ENCODE measurements at regions not wholly inside any gene's neighbourhood (a gene's known extent, or its start where the extent isn't known, plus 50 kb on each side); places are given as distances from the start of the nearest gene placed in this dataset.

DNA sequence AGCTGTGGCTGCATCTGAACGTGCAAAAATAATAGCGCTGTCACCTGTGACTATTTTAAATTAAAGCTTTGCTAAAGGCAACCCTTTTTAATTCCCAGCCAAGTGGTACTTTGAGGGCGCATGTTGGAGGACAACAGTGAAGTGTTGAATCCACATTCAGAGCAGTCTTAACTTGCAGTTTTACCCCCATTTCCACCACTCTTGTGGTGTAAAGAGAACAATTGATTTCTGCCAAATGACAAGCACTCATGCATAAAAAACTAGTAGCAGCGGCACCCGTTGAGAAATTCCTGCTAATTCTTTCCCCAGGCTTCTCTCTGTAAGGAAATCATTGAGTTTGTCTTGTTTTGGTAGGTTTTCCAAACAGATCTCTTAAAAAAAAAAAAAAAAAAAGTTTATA is 1033.3 kb downstream of the EFNB2 start:
- no peak for DNase-seq (ENCODE audit: extremely low read depth in 1 of 2, low read depth in 1 of 2)

DNA sequence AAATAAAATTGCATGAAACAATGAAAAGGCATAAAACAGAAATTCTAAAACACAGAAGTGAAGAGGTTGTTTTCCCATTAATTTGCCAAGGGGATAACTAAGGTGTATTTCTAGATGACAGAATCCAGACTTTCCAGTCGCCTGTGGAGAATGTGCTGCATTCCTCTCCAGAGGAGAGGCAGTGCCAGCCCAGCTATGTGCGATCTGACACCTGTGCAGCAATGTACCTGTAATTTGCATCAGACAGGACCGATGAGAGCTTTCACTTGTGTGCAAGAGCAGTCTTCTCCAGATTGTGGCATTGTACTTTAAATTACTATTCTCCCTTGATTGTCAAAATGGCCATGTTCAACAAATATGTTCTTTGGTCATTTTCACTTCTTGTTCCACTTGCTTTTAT is 1037.9 kb downstream of the EFNB2 start:
- no peak for DNase-seq (ENCODE audit: extremely low read depth in 1 of 2, low read depth in 1 of 2)

DNA sequence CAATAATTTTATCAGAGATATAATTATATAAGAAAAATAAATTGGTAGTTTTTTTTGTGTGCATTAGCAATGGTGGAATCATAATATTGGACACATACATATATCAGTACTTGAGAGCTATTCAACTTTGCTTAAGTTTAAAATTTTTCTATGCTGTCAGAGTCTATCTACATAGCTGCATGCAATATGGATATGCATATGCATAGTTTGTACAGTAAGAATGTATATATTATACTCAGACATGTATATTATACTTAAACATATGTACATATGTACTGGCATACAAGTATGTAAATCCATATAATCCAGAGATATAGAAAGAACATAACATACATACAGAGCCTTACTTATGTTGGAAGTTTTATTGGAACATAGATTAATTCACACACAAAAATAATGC is 1043.2 kb downstream of the EFNB2 start:
- DNase-seq (ENCODE audit: extremely low read depth in 1 of 2, low read depth in 1 of 2) = no peak

DNA sequence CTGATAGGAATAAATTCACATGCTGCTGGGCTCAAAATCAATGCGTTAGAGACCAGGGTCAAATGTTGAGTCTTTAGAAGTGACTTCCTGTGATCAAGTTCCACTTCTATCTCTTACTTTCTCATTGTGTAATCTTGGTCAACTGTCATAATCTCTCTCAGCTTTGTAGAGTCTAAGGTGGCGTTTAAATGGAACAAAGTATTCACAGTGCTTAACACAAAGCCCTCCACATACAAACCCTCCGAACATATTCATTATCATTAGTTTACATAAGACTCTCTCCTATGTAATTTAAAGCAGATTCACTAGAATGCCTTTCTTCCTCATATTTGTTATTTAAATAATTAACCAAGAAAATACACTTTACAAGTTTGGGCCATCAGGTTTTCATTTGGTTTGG is 1044.1 kb downstream of the EFNB2 start:
- DNase-seq (ENCODE audit: extremely low read depth in 1 of 2, low read depth in 1 of 2) = no peak

DNA sequence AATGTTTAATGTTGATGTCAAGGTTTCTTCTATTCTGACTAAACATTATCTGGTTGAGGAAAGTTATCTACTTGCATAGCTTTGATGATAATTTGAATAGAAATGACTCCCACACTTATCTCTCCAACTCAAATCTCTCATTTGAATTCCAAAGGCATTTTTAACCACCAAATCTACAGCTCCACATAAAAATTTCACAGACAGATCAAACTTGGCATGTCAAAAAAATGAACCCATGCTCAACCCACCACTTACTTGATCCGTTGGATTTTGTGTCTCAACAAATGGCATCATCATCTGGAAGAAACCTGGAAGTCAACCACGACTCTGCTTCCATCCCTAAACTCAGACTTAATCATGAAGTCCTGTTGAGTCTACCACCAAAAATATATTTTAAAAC is 1050.4 kb downstream of the EFNB2 start:
- no peak for DNase-seq (ENCODE audit: extremely low read depth in 1 of 2, low read depth in 1 of 2)

DNA sequence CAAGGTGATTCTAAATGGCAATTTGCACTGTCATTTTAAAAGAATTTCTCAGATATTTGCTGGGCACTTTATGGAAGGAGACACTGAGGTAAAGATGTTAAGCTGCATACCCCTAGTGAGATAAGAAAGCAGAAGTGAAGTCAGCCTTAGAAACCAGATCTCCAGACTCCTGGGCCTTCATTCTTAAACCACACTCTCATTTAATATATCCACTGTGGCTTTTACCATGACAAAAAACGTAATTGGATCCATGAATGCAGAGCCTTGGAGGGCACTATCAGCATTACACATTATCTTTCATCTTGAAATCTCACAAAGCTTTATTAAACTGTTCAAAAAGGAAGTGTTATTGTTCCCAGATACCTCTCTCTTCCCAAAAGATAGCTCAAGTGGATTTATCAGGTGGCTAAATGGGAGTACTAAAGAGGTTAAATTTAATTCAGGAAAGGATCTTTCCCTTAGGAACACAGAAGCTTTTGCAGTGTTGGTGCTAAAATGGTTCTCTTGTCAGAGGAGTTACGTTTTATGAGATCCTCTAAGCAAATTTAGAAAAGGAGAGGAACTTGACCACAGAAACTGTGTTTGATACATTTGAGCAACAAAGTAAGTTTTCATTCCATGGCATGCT is 1060.4 kb downstream of the EFNB2 start:
- DNase-seq (ENCODE audit: extremely low read depth in 1 of 2, low read depth in 1 of 2) = no peak

DNA sequence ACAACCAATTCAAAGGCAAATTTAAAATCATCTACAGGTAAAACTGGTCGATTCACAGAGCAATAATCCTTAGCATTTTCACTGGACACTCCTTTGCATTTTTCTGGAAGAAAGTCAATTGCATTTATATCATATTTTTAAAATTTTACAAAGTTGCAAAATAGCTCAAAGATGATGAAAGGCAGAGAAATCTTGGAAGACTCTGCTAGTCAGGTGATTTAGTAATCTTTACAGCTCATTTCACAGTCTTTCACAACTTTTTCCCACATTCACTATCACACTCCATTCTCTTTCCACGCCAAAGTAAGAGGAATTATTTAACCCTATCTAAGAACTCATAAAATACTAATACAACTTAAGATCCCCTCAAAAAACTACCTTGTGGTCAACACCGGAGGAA is 1063.8 kb downstream of the EFNB2 start:
- no peak for DNase-seq (ENCODE audit: extremely low read depth in 1 of 2, low read depth in 1 of 2)

DNA sequence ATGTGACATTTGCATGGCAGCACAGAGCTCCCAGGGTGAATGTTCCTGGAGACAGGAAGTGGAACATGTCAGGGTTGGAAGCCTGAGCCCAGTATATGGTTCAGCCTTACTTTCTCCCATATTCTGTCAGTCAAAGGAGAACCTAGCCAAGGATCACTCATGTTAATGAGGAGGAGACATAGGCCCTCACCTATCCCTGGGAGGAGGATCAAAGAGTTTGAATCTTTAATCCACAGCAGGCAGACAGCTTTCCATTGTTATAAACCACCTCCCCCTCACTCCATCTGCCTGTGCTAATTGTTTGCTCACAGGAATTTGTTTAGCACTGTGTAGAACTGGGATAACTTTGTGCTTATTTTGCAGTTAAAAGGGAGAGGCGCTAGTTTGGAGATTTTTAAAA is 1069.1 kb downstream of the EFNB2 start:
- DNase-seq (ENCODE audit: extremely low read depth in 1 of 2, low read depth in 1 of 2) = no peak

DNA sequence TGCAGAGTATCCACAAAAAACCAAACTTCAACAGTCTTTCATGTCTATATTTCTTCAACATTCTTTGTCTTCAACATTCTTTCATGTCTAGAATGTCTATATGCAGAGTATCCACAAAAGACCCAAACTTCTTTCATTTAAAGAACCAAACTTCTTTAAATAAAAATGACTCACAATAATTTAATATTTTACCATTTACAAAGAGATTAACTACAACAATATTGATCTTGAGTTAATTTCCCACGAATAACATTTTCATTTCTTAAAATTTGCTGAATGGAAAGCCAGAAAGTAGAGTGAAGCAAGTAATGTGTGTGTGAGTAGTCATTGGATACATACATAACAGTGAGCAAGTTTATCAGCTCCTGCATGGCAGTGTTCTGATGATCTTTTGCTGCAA is 1069.7 kb downstream of the EFNB2 start, which contains the start of gene DAOA:
TSS of gene DAOA (plus strand) at position 301 of the 400 bp plus-strand sequence.
- no peak for DNase-seq (ENCODE audit: extremely low read depth in 1 of 2, low read depth in 1 of 2)

DNA sequence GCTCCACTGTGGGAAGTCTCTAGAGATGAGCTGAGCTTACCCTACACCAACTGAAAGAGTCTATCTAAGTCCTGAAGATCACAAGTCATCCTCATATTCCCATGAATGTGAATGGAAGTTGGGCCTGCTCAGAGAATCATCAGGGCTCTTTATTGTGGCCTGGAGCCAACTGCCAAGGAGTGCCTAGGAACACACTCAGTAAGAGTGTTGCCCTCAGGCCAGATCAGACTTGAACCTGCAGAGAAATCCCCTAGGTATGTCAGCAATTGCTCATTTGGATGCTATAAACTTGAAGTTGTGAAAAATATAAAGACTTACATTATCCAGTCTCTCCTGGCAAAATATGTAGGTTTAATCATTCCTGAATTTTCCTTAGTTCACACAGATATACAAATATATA is 1070.2 kb downstream of the EFNB2 start:
- DNase-seq (ENCODE audit: extremely low read depth in 1 of 2, low read depth in 1 of 2) = no peak

DNA sequence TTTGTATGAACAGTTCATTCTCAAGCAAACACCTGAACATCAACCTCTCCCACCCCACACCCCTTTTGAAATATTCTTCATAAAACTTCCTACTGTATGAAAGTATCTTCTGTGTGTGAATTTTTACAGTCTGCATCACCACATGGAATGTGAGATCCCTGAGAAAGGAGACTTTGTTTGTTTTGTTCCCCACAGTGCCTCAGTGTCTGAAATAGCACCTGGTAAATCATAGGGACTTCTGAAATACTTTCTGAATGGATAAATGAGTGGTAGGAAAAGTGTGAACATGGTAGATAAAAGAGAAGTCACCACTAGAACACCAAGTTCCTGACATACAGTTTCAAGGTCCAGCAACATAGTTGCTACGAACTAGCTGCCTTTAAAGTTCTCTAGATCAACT is 1071.2 kb downstream of the EFNB2 start:
- DNase-seq (ENCODE audit: extremely low read depth in 1 of 2, low read depth in 1 of 2) = no peak

DNA sequence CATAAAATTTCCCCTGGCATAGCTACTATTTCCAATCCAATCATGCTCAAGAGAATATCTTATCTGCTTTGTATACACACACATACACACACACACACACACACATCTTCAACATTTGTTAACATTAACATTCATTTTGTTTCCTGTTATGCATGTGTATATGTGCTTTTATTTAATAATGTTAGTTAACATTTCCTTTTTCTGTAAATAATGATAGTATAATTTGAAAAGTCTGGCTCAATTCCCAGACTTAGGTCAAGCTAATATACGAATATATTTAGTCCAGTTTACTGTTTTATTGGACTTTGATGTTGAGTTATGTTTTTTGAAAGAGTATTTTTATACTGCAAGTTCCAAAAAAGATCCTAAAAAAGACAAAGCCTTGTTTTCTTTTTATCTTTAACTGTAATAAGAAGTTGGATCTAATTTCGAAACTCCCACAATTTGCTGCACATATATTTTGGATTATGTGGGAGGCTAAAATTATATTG is 1072.4 kb downstream of the EFNB2 start:
- DNase-seq (ENCODE audit: extremely low read depth in 1 of 2, low read depth in 1 of 2) = no peak

DNA sequence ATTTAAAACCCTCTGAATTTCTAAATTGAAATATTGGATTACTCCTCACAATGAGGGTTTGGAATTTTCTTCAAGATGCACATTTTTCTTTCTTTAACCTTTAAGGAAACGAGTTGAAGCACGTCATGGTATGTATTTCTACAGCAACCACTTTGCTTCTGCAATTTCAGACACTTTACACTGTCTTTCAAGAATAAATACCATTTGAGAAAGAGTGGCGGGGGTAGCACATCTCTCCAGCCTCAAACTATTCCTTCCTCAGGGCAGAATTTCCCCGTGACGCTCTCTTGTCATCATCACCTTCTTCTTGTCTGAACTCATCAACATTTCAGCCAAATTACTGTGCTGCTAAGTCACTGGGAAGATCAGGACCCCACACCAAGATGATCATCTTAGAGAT is 1073.4 kb downstream of the EFNB2 start:
- DNase-seq (ENCODE audit: extremely low read depth in 1 of 2, low read depth in 1 of 2) = no peak

DNA sequence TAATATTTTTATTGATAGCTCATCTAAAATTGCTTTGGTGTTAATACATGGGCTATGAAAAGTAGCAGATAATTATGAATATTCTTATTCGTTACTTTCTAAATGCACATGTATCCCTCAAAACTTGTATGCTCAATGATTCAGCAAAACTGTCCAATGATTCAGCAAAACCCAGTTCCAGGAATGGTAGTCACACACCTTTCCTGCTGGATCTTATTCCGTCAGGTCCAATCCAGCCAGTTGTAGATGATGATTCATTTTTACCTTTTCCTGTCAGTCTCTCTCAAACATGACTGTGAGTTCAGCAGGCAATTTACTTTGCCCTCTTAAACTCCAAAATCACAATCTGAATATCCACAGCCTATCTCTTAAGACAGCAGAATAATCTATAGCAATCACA is 1082.6 kb downstream of the EFNB2 start:
- no peak for DNase-seq (ENCODE audit: extremely low read depth in 1 of 2, low read depth in 1 of 2)

DNA sequence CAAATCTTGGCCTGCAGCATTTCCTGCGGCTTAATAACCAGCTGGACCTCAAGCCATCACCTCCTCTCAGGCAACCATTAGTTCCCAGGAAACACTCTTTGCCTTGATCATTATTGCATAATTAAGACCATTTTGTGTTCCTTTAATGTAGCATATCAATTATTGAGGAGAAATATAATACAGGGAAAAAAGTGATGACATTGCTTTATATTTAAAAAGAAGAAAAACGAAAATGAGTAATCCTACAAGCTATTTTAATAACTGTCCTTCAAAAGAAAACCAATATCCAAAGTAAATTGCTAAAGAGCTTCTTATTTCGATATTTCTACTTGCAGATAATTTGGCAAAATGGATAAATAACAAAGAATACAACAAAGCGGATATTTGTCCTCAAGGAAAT is 1084.7 kb downstream of the EFNB2 start:
- no peak for DNase-seq (ENCODE audit: extremely low read depth in 1 of 2, low read depth in 1 of 2)

DNA sequence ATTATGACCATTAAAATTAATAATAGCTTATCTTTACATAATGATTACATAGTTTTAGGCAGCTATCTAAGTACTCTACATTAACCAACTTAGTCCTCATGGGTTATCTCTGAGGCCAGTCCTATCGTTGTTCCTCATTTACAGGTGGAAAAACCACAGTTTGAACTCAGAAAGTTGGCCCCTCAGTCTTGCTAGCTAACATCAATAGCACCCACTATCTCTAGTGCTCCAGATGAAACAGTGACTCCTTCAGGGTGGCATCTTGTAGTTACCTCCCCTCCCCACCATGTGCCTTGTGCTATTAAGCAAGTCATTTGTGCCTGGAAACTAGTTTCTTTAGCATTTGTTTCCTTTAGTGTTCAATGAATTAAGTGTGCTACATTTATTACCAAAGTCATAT is 1086.7 kb downstream of the EFNB2 start:
- DNase-seq (ENCODE audit: extremely low read depth in 1 of 2, low read depth in 1 of 2) = no peak

DNA sequence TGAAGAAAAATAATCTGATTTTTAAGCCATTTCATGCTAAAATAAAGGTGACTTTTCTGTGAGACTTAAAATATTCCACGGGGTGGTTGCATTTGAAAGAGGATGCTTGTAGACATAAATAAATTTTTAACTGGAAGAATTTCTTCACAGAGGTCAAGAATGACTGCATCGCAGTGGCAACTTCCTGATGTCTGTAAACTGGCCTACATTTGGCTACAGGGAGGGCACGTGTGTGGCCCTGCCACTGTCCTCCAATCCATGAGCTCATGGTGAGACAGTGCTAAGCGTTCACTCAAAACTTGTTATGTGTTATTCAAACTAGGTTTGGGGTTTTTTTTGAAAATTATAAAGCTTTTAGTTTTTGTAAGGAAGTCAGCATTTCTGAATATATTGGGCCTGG is 1089.3 kb downstream of the EFNB2 start:
- no peak for DNase-seq (ENCODE audit: extremely low read depth in 1 of 2, low read depth in 1 of 2)

DNA sequence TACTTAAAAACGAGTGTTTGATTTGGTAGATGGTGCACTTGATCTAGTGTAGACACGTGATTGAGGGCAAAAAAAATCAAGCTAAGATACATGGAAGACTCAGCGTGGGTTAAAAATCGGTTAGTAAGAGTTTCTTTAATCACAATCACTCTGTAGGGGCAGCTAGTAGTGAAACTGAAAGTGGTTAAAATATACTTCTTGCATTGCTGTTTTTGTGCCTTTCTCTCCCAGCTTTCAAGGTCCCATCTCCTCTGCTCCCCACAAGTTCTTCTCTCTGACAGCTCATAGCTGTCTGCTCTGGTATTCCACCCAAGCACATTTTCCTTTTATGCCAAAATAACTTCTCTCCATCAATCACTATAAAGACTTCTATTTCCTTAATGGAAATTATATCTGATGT is 1089.7 kb downstream of the EFNB2 start:
- no peak for DNase-seq (ENCODE audit: extremely low read depth in 1 of 2, low read depth in 1 of 2)

DNA sequence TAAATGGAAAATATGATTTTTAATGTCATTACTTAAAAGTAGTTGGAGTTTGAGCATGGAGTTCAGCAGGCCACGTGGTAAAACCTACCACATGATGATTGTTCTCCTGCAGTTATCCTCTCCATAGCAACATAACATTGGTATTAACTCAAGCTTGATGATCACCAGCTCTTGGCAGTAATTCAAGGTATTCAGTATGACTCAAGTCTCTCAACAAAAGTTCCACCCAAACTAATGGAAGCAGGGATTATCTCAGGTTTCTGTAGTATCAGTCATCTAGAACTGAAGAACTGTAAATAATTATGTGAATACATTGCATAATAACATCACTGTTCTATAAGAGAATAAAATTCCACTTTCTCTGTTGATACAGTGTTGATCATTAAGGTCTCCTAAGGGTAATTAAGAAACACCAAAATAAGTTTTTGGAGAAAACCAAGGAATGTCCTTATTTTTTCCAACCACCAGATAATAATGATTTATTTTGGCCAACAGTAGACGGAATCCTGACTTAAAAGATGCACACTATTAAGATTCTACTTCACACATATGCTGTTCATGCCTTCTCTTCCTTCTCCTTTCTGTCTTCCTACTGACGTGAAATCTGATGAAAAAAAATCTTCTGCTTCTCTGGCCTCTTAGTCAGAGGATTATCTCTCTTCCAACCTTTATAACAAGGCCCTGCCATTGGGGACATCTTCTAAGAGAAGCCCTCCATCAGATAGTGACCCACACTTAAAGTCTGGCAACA is 1092.3 kb downstream of the EFNB2 start:
- DNase-seq (ENCODE audit: extremely low read depth in 1 of 2, low read depth in 1 of 2) = no peak

DNA sequence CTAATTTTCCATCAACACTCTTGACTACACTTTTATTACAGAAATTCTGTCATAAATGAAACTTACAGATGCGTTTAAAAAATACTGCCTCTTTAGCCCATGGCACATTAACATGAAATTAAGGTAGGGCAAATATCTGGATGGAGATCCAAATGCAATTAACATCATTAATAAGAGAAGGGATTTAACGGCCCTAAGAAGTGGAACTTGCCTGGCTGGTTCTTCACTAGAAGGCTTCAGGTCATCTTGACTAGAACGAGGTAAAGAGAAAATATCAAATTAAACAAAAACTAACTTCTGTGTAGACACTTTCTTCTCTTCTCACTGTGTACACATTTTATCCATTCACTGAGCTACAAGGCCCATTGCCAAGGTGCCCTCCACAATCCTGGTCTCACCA is 1093.4 kb downstream of the EFNB2 start:
- DNase-seq (ENCODE audit: extremely low read depth in 1 of 2, low read depth in 1 of 2) = no peak

DNA sequence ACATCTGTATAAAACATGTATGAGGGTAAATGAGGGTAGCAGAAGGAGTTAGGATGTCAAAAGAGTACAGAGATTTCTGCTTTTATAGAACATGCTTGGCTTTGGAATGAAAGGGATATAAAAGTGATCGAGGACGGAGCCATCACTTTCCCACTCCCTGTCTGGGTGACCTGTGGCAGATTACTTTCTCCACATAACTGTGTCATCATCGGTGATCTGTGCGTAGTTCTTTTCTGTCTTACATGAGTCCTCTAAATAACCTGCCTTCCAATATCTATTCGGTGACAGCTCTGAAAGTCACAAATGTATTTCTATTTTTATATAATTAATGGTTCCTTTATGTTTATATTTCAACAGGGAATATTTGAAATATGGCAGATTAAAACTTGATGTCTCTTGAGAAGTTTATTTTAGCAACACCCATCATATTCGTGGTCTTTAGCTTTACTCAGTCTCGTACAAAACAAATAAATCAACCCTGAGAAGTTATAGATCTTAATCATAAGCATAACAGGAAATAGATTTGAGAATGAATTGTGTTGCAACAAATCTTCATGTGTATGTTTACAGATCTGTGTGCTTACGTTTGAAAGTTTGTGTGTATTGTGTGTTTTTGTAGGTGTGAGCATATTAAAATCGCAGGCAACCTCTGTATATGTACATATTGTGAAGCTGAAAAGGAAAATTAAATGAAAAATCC is 1094.3 kb downstream of the EFNB2 start:
- no peak for DNase-seq (ENCODE audit: extremely low read depth in 1 of 2, low read depth in 1 of 2)

DNA sequence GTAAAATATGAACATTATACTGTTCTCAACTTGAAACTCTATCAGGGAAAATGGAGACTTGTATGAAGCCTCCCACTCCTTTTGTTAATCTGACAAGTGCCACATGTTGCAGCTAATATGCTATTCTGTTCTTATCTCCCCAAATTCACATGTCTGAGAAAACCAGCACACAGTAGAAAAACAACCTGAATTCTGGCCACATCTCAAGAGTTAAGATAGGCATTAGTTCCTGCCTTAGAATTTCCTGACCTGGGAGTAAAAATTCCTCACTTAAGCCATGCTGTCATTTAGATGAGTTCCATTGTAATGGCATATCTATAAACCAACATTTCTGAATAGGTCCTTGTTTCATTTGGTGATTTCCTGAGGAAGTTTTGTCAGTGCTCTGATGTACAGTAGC is 1098.5 kb downstream of the EFNB2 start:
- DNase-seq (ENCODE audit: extremely low read depth in 1 of 2, low read depth in 1 of 2) = no peak
